ENCODE measurements at regions not wholly inside any gene's neighbourhood (a gene's known extent, or its start where the extent isn't known, plus 50 kb on each side); places are given as distances from the start of the nearest gene placed in this dataset.

DNA sequence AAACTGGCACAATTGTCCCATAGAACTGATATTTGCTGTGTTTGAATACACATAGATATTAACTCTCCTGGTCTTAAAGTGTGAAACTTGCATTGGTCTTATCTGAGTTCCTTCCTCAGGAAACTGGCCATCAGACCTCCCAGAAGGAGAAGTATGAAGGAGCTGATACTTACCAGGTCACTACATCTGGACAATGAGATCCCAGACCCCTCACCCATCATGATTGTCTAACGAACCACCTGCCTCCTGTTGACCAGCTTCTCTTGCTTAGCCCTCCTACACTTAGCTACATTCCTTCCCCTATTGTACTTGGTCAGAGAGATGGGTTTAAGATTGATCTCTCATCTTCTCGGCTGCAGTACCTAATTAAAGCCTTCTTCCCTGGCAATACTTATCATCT lies 413.3 kb downstream of the KCTD12 start:
- Histone ChIP-seq H3K9me3 (no peaks in the 10 kb centered on the region), H3K27me3 (no peaks in the 10 kb centered on the region), H3K4me1 (no peaks in the 10 kb centered on the region), H3K4me3 (no peak overlapping the region), H3K36me3 (no peaks in the 10 kb centered on the region), H3K27ac (no peak overlapping the region)
- ATAC-seq: no peak
- no peak for DNase-seq
- intact Hi-C loops (cut with DNase I): loop anchor here (10.0 kb wide), 1 partner anchor 598 kb away; no protein-coding TSS in a partner anchor
- TF ChIP-seq, protein P1, sequence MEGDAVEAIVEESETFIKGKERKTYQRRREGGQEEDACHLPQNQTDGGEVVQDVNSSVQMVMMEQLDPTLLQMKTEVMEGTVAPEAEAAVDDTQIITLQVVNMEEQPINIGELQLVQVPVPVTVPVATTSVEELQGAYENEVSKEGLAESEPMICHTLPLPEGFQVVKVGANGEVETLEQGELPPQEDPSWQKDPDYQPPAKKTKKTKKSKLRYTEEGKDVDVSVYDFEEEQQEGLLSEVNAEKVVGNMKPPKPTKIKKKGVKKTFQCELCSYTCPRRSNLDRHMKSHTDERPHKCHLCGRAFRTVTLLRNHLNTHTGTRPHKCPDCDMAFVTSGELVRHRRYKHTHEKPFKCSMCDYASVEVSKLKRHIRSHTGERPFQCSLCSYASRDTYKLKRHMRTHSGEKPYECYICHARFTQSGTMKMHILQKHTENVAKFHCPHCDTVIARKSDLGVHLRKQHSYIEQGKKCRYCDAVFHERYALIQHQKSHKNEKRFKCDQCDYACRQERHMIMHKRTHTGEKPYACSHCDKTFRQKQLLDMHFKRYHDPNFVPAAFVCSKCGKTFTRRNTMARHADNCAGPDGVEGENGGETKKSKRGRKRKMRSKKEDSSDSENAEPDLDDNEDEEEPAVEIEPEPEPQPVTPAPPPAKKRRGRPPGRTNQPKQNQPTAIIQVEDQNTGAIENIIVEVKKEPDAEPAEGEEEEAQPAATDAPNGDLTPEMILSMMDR (IDR thresholded peaks at IDR 0.05): no peak

DNA sequence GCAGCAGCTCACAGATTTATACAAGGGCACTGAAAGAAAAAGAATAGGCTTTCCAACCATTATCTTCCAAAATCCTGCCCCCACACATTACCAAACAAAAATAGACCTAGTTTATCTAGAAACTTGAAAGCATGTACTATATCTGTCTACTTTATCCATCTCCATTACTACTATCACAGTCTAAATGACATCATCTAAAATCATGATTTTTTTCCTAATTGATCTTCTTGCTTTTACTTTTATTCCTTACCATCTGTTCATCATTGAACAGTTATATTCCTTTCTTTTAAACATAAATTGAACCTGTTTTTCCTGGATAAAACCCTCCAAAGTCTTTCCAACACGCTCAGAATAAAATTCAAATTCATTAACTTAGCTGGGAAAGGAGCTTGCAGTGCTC lies 414.7 kb downstream of the KCTD12 start:
- Histone ChIP-seq H3K4me3 (no peak overlapping the region), H3K27ac (no peak overlapping the region), H3K9me3 (no peaks in the 10 kb centered on the region), H3K36me3 (no peaks in the 10 kb centered on the region), H3K4me1 (no peaks in the 10 kb centered on the region), H3K27me3 (no peaks in the 10 kb centered on the region)
- no peak for ATAC-seq
- TF ChIP-seq, protein P1 (IDR thresholded peaks at IDR 0.05): no peak
- no peak for DNase-seq
- intact Hi-C loops (cut with DNase I): loop anchor here (10.0 kb wide), 1 partner anchor 597 kb away; no protein-coding TSS in a partner anchor

DNA sequence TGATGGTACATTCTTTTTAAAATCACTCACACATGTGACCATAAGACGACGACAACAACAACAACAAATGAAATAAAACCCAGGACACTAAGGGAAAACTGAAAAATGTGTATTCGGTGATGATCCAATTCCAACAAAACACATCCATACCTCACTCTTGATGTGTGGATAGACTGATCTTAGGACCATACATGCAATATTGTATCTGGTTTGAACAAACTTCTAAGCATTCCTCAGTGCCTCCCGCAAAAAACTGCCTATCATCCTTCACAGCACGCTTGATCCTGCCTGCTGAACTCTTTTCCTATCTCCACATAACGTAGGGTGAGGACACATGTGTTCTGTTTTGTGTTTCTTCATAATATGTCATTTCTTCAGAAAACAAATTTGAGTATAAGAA lies 415.2 kb downstream of the KCTD12 start:
- H3K4me1 ChIP-seq: no peaks in the 10 kb centered on the region
- no peaks in the 10 kb centered on the region for H3K27me3 ChIP-seq
- intact Hi-C loops (cut with DNase I): loop anchor here (10.0 kb wide), 1 partner anchor 596 kb away; no protein-coding TSS in a partner anchor
- no peaks in the 10 kb centered on the region for H3K36me3 ChIP-seq
- H3K9me3 ChIP-seq: no peaks in the 10 kb centered on the region
- DNase-seq: no peak
- TF ChIP-seq, protein P1 (IDR thresholded peaks at IDR 0.05): no peak
- no peak overlapping the region for H3K4me3 ChIP-seq
- ATAC-seq: no peak
- H3K27ac ChIP-seq: no peak overlapping the region

DNA sequence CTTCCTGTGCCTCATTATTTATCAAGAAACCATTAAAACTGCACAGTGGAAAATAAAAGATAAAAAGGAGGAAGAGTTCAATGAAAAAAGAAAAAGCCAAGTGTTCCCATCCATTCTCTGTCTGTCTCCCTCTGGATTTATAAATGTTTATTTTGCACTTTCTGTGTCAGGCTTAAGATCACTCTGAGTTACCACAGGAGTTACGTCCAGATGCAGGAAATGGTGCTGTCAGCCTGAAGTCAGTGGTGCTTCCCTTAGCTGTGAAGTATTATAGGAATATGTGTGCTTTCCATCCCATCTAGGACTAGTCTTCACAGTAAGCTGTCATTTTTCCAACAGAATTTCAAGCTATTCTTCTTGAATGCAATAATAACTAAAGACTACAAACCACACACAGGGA lies 420.2 kb downstream of the KCTD12 start:
- Histone ChIP-seq H3K4me3 (no peak overlapping the region), H3K27ac (no peak overlapping the region), H3K36me3 (no peaks in the 10 kb centered on the region), H3K4me1 (no peaks in the 10 kb centered on the region), H3K27me3 (no peaks in the 10 kb centered on the region), H3K9me3 (no peaks in the 10 kb centered on the region)
- DNase-seq: no peak
- ATAC-seq: no peak
- TF ChIP-seq, protein P1 (IDR thresholded peaks at IDR 0.05): no peak
- intact Hi-C loops (cut with DNase I): no loop called here

DNA sequence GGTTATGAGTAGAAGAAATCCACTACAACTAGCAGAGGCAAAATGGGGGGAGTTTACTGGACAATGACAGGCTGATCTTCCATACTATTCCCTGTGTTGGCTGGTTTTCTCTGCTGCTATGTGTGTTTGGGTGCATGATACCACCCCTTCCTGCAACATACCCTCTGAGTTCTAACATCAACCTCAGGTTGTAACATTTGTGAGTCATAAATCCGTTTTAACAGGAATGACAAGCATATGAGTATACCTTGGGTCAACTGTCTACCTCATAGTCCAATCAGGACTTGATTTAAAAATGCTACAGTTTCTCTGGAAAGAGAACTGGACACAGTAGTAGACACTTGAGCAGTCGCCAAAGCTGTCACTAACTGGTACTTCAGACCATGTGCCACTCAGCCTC lies 422.9 kb downstream of the KCTD12 start:
- Histone ChIP-seq H3K36me3 (no peaks in the 10 kb centered on the region), H3K4me3 (no peak overlapping the region), H3K27ac (no peak overlapping the region), H3K27me3 (no peaks in the 10 kb centered on the region), H3K4me1 (no peaks in the 10 kb centered on the region), H3K9me3 (no peaks in the 10 kb centered on the region)
- intact Hi-C loops (cut with DNase I): no loop called here
- DNase-seq (no peak), ATAC-seq (no peak)
- TF ChIP-seq, protein P1 (IDR thresholded peaks at IDR 0.05): no peak

DNA sequence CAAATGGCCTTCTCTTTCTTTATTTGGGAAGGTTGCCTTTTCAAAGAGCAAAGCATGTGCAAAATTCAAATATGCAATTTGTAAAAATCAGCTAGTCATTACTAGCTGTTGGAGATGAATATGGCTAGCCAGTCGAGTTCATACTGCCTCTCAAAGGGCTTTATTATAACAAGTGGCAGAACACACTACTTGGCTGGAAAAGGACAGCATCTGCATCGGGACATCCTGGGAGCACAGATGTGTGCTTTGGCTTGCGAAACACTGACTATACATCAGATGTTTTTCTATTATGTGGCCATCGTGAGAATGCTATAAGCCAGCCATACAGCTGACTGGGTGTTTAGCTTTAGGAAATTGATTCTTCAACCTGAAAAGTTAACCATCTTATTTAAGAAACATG lies 424.2 kb downstream of the KCTD12 start:
- Histone ChIP-seq H3K4me3 (no peak overlapping the region), H3K4me1 (no peaks in the 10 kb centered on the region), H3K9me3 (no peaks in the 10 kb centered on the region), H3K27me3 (no peaks in the 10 kb centered on the region), H3K27ac (no peak overlapping the region), H3K36me3 (no peaks in the 10 kb centered on the region)
- no peak for DNase-seq
- ATAC-seq: no peak
- TF ChIP-seq, protein P1 (IDR thresholded peaks at IDR 0.05): no peak
- intact Hi-C loops (cut with DNase I): no loop called here
